ENCODE measurements at regions not wholly inside any gene's neighbourhood (a gene's known extent, or its start where the extent isn't known, plus 50 kb on each side); places are given as distances from the start of the nearest gene placed in this dataset.

DNA sequence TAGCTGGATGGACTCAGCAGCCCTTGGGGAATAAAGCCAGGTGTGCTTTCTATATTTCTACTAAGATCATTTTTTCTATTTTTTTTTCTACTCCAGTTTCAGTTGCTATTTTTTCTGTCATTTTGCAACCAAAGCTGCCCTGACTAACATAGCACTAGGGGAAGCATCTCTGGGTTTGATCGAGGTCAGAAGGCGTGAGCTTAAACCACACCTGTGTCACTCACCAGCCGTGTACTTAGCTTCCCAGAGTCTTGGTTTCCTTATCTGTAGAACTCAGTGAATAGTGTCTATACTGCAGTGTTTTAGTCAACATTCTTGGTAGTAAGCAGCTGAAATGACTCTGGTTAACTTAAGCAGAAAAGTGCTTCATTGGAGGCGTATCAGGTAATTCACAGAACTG lies 489.6 kb upstream of the SPRED2 start:
- Histone ChIP-seq H3K36me3 (ENCODE audit: control insufficient read depth in 2 of 4, insufficient read depth in 4 of 4, low read length in 3 of 4) (no peaks in the 10 kb centered on the region), H3K18ac (ENCODE audit: extremely low read depth, low read length) (no peak overlapping the region), H3K4ac (replicated peaks; ENCODE audit: insufficient read length, low read depth, low read length) (no peak overlapping the region), H2AFZ (ENCODE audit: low read length) (no peak overlapping the region), H2AK5ac (ENCODE audit: low read depth, low read length) (no peak overlapping the region), H3K4me3 (ENCODE audit: extremely low read depth in 1 of 4, insufficient read depth in 2 of 4, low read depth in 3 of 4, low read length in 4 of 4) (no peak overlapping the region), H3K4me1 (replicated peaks in 1 of 4; ENCODE audit: control insufficient read depth in 3 of 4, insufficient read depth in 4 of 4, low read length in 3 of 4) (no peaks in the 10 kb centered on the region), H3K79me2 (ENCODE audit: control insufficient read depth in 1 of 2, insufficient read depth in 2 of 2, low read length in 2 of 2) (no peaks in the 10 kb centered on the region), H3K23ac (ENCODE audit: insufficient read length) (no peak overlapping the region), H3K79me1 (ENCODE audit: low read depth, low read length) (no peaks in the 10 kb centered on the region), H4K5ac (ENCODE audit: insufficient read length, low read depth, low read length) (no peak overlapping the region), H2BK5ac (ENCODE audit: low read depth, low read length) (no peak overlapping the region), H3K9ac (replicated peaks in 1 of 4; ENCODE audit: extremely low read depth in 1 of 4, low read depth in 3 of 4, low read length in 3 of 4) (no peak overlapping the region), H3K14ac (ENCODE audit: insufficient read length) (no peak overlapping the region), H3K27me3 (replicated peaks in 1 of 4; ENCODE audit: control insufficient read depth in 3 of 4, extremely low read depth in 1 of 4, insufficient read depth in 3 of 4, low read length in 3 of 4) (no peaks in the 10 kb centered on the region), H4K8ac (ENCODE audit: extremely low read depth, insufficient read depth, low read length) (no peak overlapping the region), H2BK120ac (replicated peaks; ENCODE audit: low read depth, low read length) (no peak overlapping the region), H3K4me2 (ENCODE audit: insufficient read depth in 1 of 2, low read depth in 2 of 2, low read length in 2 of 2) (no peak overlapping the region), H4K91ac (replicated peaks; ENCODE audit: insufficient read length, low read length) (no peak overlapping the region), H2BK20ac (ENCODE audit: low read length) (no peak overlapping the region), H3K56ac (replicated peaks; ENCODE audit: insufficient read length, low read depth, low read length) (no peak overlapping the region), H2BK12ac (ENCODE audit: low read depth, low read length) (no peak overlapping the region), H2BK15ac (ENCODE audit: low read length) (no peak overlapping the region), H4K20me1 (replicated peaks in 1 of 2; ENCODE audit: control insufficient read depth in 1 of 2, insufficient read depth in 2 of 2, low read length in 2 of 2) (no peaks in the 10 kb centered on the region), H3K27ac (ENCODE audit: low read depth, low read length) (no peak overlapping the region), H3K9me3 (ENCODE audit: insufficient read depth in 2 of 2, low read depth in 1 of 2, low read length in 1 of 2) (no peaks in the 10 kb centered on the region), H3K23me2 (ENCODE audit: low read depth, low read length) (no peaks in the 10 kb centered on the region)
- no peak for TF ChIP-seq HDAC2 (IDR thresholded peaks at IDR 0.05; ENCODE audit: borderline replicate concordance in 1 of 2, low read depth in 2 of 2, low read length in 2 of 2)
- no peak for TF ChIP-seq RXRA (IDR thresholded peaks at IDR 0.05; ENCODE audit: insufficient read depth, low read depth, low read length)
- TF ChIP-seq ASH2L (IDR thresholded peaks at IDR 0.05; ENCODE audit: low read length), result no peak
- no peak for TF ChIP-seq BRCA1 (IDR thresholded peaks at IDR 0.05; ENCODE audit: low read depth, low read length)
- no peak for TF ChIP-seq YY1 (IDR thresholded peaks at IDR 0.05; ENCODE audit: low read depth, low read length)
- TF ChIP-seq SIX5 (IDR thresholded peaks at IDR 0.05; ENCODE audit: low read depth, low read length), result no peak
- ChIA-PET POLR2A (ENCODE audit: partially characterized antibody) (interaction anchor here (0.6 to 1.3 kb wide), 3 partner anchors 54 to 330 kb away, joined by 3 to 4 read pairs (median 3); no protein-coding TSS in a partner anchor), CTCF (ENCODE audit: partially characterized antibody) (interaction anchor here (0.6 to 1.5 kb wide), 3 partner anchors 15 to 254 kb away, joined by 3 to 4 read pairs (median 4); no protein-coding TSS in a partner anchor)
- DNase-seq (ENCODE audit: low read depth in 1 of 2, low spot score in 2 of 2) (no peak), FAIRE-seq (no peak)
- 72% methylated on average over 4 of the region's 4 CpGs; no CpG with 5 or more reads in 1 of the 2 experiments for WGBS, 2 experiments (ENCODE audit: extremely low coverage in 1 of 2, insufficient coverage in 1 of 2, insufficient read length in 1 of 2, insufficient replicate concordance in 2 of 2, low coverage in 1 of 2, low lambda C conversion rate in 2 of 2, missing lambda C conversion rate in 1 of 2)
